Endothelial cell of umbilical vein (primary cell): ENCODE measurements at regions not wholly inside any gene's neighbourhood (a gene's known extent, or its start where the extent isn't known, plus 50 kb on each side); places are given as distances from the start of the nearest gene placed in this dataset.

Experiments used
- BruUV-seq: library from RNA; stranded (reverse); fragments of 400-500 nt; replicated peaks from 2 replicates; lab custom pipeline; 2021; lab: Mats Ljungman, UMichigan
- CTCF ChIA-PET: fragments of 300-600, 350-600 bp; sonication (Branson Sonifier 250); formaldehyde crosslinking; loops from one replicate; lab custom pipeline; 2021; ENCODE audit warnings: antibody characterized with exemption, inconsistent platforms; lab: Charles Lee
- POLR2A ChIA-PET: fragments of 300-600, 350-600 bp; sonication (Branson Sonifier 250); formaldehyde crosslinking; loops from one replicate; lab custom pipeline; 2021; ENCODE audit warnings: antibody characterized with exemption, inconsistent platforms; lab: Charles Lee
- DNase-seq: peaks from one replicate; pipeline ENCODE4 v3.0.0-alpha.2; 2011; ENCODE audit warnings: low read depth, low spot score
- FAIRE-seq: peaks from 2 replicates; lab custom pipeline; 2011; peaks lifted over from hg19 to GRCh38; lab: Jason Lieb, UNC
- H2AFZ ChIP-seq: 2 replicates; pipeline ENCODE4 v1.6.0; 2012; ENCODE audit warnings: low read depth, low read length, control low read depth, inconsistent platforms
- H3K27ac ChIP-seq: 2 replicates; pipeline ENCODE4 v1.5.1; 2011; ENCODE audit warnings: low read depth, mild to moderate bottlenecking, control low read depth, low read length, moderate library complexity; ENCODE audit not compliant: insufficient read depth
- H3K27me3 ChIP-seq, 2 experiments: 2 replicates each; pipeline versions ENCODE4 v1.6.0 to v1.6.1; 2011; ENCODE audit warnings: low read length in 2 of 2, mixed read lengths in 1 of 2; ENCODE audit not compliant: control insufficient read depth in 2 of 2, insufficient read depth in 2 of 2
- H3K36me3 ChIP-seq, 2 experiments: 2 replicates in 1 of 2; 3 replicates in 1 of 2; pipeline ENCODE4 v1.5.1; 2011; ENCODE audit warnings: low read length in 2 of 2, mild to moderate bottlenecking in 1 of 2, moderate library complexity in 1 of 2; ENCODE audit not compliant: control insufficient read depth in 2 of 2, insufficient read depth in 2 of 2; ENCODE audit errors: extremely low read depth in 1 of 2
- H3K4me1 ChIP-seq: 3 replicates; pipeline ENCODE4 v1.5.1; 2011; ENCODE audit warnings: mild to moderate bottlenecking, low read length; ENCODE audit not compliant: control insufficient read depth, insufficient read depth; ENCODE audit errors: extremely low read depth
- H3K4me2 ChIP-seq: 2 replicates; pipeline ENCODE4 v1.6.1; 2011; ENCODE audit warnings: low read length, control low read depth, mixed read lengths; ENCODE audit not compliant: insufficient read depth
- H3K4me3 ChIP-seq, 3 experiments: fragments of 200-600 bp in 1 of 3; sonication (generic), shearing (Covaris generic) in 1 of 3; replicated peaks in 1 of 3; 2 replicates each; pipeline ENCODE4 v1.5.1; 2011 to 2016; ENCODE audit warnings: control low read depth in 3 of 3, low read length in 3 of 3, mild to moderate bottlenecking in 2 of 3, inconsistent platforms in 1 of 3, low read depth in 1 of 3, moderate library complexity in 1 of 3; ENCODE audit not compliant: insufficient read depth in 1 of 3
- H3K79me2 ChIP-seq: 2 replicates; pipeline ENCODE4 v1.6.0; 2012; ENCODE audit warnings: low read length, inconsistent platforms; ENCODE audit not compliant: control insufficient read depth, insufficient read depth
- H3K9ac ChIP-seq: replicated peaks from 2 replicates; pipeline ENCODE3; 2011; ENCODE audit warnings: low read length, control low read depth; ENCODE audit not compliant: insufficient read depth; ENCODE audit errors: extremely low read depth
- H3K9me1 ChIP-seq: replicated peaks from 3 replicates; pipeline ENCODE4 v1.6.0; 2011; ENCODE audit warnings: mild to moderate bottlenecking, low read length; ENCODE audit not compliant: control insufficient read depth, insufficient read depth; ENCODE audit errors: extremely low read depth
- H3K9me3 ChIP-seq: replicated peaks from 2 replicates; pipeline ENCODE4 v1.5.1; 2012; ENCODE audit warnings: low read length, inconsistent platforms; ENCODE audit not compliant: control insufficient read depth, insufficient read depth
- H4K20me1 ChIP-seq: replicated peaks from 2 replicates; pipeline ENCODE3; 2011; ENCODE audit warnings: mild to moderate bottlenecking, low read length; ENCODE audit not compliant: control insufficient read depth, insufficient read depth; ENCODE audit errors: extremely low read depth
- EZH2 ChIP-seq: IDR thresholded peaks from 2 replicates; pipeline ENCODE4 v1.6.1; 2012; ENCODE audit warnings: borderline replicate concordance, low read depth, mild to moderate bottlenecking, moderate library complexity, low read length, inconsistent platforms; ENCODE audit not compliant: severe bottlenecking
- FOS ChIP-seq: IDR thresholded peaks from 2 replicates; pipeline ENCODE4 v1.6.1; 2011; ENCODE audit warnings: mild to moderate bottlenecking, low read length, moderate library complexity, borderline replicate concordance; ENCODE audit not compliant: insufficient read depth
- GATA2 ChIP-seq: IDR thresholded peaks from 2 replicates; pipeline ENCODE4 v1.7.0; 2011; ENCODE audit warnings: low read depth, mild to moderate bottlenecking, moderate library complexity, mixed read lengths, low read length; ENCODE audit not compliant: insufficient read length, insufficient read depth
- JUN ChIP-seq: IDR thresholded peaks from 2 replicates; pipeline ENCODE4 v1.6.1; 2011; ENCODE audit warnings: borderline replicate concordance, low read depth; ENCODE audit not compliant: insufficient read length, insufficient read depth
- MYC ChIP-seq: IDR thresholded peaks from one replicate; pipeline ENCODE4 v1.6.1; 2011; ENCODE audit warnings: mild to moderate bottlenecking, low read depth, low read length
- POLR2A ChIP-seq: IDR thresholded peaks from 2 replicates; pipeline ENCODE4 v1.6.1; 2012; ENCODE audit warnings: low read depth, mild to moderate bottlenecking, control low read depth, low read length
- POLR2AphosphoS5 ChIP-seq: IDR thresholded peaks from 2 replicates; pipeline ENCODE4 v1.6.1; 2012; ENCODE audit warnings: low read depth, mild to moderate bottlenecking, control low read depth, low read length, moderate library complexity; ENCODE audit not compliant: insufficient read depth
- dilution Hi-C: fragments of 300-500 bp; cut with MboI; formaldehyde crosslinking; loops from one replicate; pipeline ENCODE4 v1.15.0; 2019; ENCODE audit warnings: low sequenced_read_pairs; ENCODE audit not compliant: extremely low pct_ligation_motif_present
- intact Hi-C: fragments of 100-400 bp; cut with micrococcal nuclease; formaldehyde crosslinking; loops from one replicate; pipeline ENCODE4 v1.10.0; 2022
- TF ChIP-seq, protein P1 (sequence below), 2 donors: IDR thresholded peaks; 1 replicate in 1 of 2; 2 replicates in 1 of 2; pipeline ENCODE4 v1.5.1; 2011; ENCODE audit warnings: low read length in 2 of 2, mild to moderate bottlenecking in 2 of 2, moderate library complexity in 2 of 2, control low read depth in 1 of 2, inconsistent platforms in 1 of 2, low read depth in 1 of 2; ENCODE audit not compliant: insufficient read depth in 1 of 2; ENCODE audit errors: extremely low read depth in 1 of 2
- TF ChIP-seq, protein P2 (sequence below): IDR thresholded peaks from 2 replicates; pipeline ENCODE4 v1.6.1; 2011; ENCODE audit not compliant: insufficient read depth, insufficient read length

DNA sequence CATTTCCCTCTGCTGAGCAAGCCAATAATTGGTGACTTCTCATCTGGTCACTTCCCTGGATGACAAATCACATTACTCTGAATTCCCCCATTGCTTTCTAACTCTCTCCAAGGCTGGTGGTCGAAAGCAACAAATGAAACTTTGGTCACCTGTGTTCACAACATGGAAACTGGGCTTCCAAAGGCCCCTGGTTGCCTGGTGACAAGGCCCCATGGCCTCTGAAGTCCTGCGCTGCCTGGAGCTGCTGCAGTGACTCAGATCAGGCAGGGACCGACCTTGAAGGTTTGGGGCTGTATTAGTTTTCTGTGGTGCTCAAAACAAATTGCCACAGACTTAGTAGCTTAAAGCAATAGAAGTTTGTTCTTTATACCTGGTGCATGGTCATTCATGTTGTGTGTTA, 345.3 kb downstream of the WDR72 start:
- dilution Hi-C loops = no loop called here
- Histone ChIP-seq H3K27me3 (no peaks in the 10 kb centered on the region), H3K9me1 (no peaks in the 10 kb centered on the region), H3K27ac (no peak overlapping the region), H3K36me3 (no peaks in the 10 kb centered on the region), H2AFZ (no peak overlapping the region), H3K4me1 (no peaks in the 10 kb centered on the region), H3K9me3 (no peaks in the 10 kb centered on the region), H3K4me3 (no peak overlapping the region), H3K79me2 (no peaks in the 10 kb centered on the region), H3K4me2 (no peak overlapping the region), H4K20me1 (no peaks in the 10 kb centered on the region), H3K9ac (no peak overlapping the region)
- no peak for DNase-seq
- POLR2A ChIA-PET = no interaction called here
- intact Hi-C loops = no loop called here
- no peak for TF ChIP-seq POLR2A
- TF ChIP-seq GATA2 = no peak
- TF ChIP-seq, protein P1, sequence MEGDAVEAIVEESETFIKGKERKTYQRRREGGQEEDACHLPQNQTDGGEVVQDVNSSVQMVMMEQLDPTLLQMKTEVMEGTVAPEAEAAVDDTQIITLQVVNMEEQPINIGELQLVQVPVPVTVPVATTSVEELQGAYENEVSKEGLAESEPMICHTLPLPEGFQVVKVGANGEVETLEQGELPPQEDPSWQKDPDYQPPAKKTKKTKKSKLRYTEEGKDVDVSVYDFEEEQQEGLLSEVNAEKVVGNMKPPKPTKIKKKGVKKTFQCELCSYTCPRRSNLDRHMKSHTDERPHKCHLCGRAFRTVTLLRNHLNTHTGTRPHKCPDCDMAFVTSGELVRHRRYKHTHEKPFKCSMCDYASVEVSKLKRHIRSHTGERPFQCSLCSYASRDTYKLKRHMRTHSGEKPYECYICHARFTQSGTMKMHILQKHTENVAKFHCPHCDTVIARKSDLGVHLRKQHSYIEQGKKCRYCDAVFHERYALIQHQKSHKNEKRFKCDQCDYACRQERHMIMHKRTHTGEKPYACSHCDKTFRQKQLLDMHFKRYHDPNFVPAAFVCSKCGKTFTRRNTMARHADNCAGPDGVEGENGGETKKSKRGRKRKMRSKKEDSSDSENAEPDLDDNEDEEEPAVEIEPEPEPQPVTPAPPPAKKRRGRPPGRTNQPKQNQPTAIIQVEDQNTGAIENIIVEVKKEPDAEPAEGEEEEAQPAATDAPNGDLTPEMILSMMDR (IDR thresholded peaks at IDR 0.05; ENCODE audit: extremely low read depth in 1 of 2, insufficient read depth in 1 of 2, low read depth in 1 of 2, low read length in 2 of 2) = no peak
- TF ChIP-seq POLR2AphosphoS5 = no peak
- no peak for TF ChIP-seq JUN
- TF ChIP-seq EZH2 = no peak
- TF ChIP-seq FOS = no peak
- TF ChIP-seq, protein P2, sequence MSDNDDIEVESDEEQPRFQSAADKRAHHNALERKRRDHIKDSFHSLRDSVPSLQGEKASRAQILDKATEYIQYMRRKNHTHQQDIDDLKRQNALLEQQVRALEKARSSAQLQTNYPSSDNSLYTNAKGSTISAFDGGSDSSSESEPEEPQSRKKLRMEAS = no peak
- TF ChIP-seq MYC = no peak
- CTCF ChIA-PET = no interaction called here
- no TSS peak for BruUV-seq
- no peak for FAIRE-seq
